H1 (cell line): ENCODE measurements at regions not wholly inside any gene's neighbourhood (a gene's known extent, or its start where the extent isn't known, plus 50 kb on each side); places are given as distances from the start of the nearest gene placed in this dataset.

ENCODE experiments used
- CTCF ChIA-PET: fragments of 300-600 bp; sonication (Branson Sonifier 250); formaldehyde crosslinking; loops from one replicate; lab custom pipeline; 2021; ENCODE audit not compliant: partially characterized antibody; lab: Charles Lee
- POLR2A ChIA-PET: fragments of 300-600 bp; sonication (Branson Sonifier 250); formaldehyde crosslinking; loops from one replicate; lab custom pipeline; 2021; ENCODE audit warnings: inconsistent platforms; ENCODE audit not compliant: partially characterized antibody; lab: Charles Lee
- DNase-seq, 2 experiments: peaks; one replicate each; pipeline versions ENCODE4 v3.0.0 to v3.0.0-alpha.2; 2010 to 2022; ENCODE audit warnings: low spot score in 2 of 2, low read depth in 1 of 2, mixed read lengths in 1 of 2
- FAIRE-seq: peaks from 2 replicates; lab custom pipeline; 2011; peaks lifted over from hg19 to GRCh38; lab: Jason Lieb, UNC
- H2AFZ ChIP-seq: 2 replicates; pipeline ENCODE4 v1.8.1; 2012; ENCODE audit warnings: low read length, inconsistent platforms
- H2AK5ac ChIP-seq: 2 replicates; pipeline ENCODE4 v1.6.1; 2013; ENCODE audit warnings: low read depth, low read length
- H2BK120ac ChIP-seq: replicated peaks from 2 replicates; pipeline ENCODE3; 2013; ENCODE audit warnings: low read depth, low read length, inconsistent platforms
- H2BK12ac ChIP-seq: 2 replicates; pipeline ENCODE4 v1.6.1; 2013; ENCODE audit warnings: low read depth, low read length
- H2BK15ac ChIP-seq: 2 replicates; pipeline ENCODE4 v1.6.1; 2013; ENCODE audit warnings: low read length
- H2BK20ac ChIP-seq: 2 replicates; pipeline ENCODE4 v1.6.1; 2013; ENCODE audit warnings: low read length
- H2BK5ac ChIP-seq: 2 replicates; pipeline ENCODE4 v1.6.1; 2013; ENCODE audit warnings: low read depth, low read length
- H3K14ac ChIP-seq: 2 replicates; pipeline ENCODE4 v1.6.1; 2013; ENCODE audit warnings: inconsistent platforms; ENCODE audit not compliant: insufficient read length
- H3K18ac ChIP-seq: 2 replicates; pipeline ENCODE4 v1.6.1; 2013; ENCODE audit warnings: low read length; ENCODE audit errors: extremely low read depth
- H3K23ac ChIP-seq: 2 replicates; pipeline ENCODE4 v1.6.1; 2013; ENCODE audit warnings: inconsistent platforms; ENCODE audit not compliant: insufficient read length
- H3K23me2 ChIP-seq: 2 replicates; pipeline ENCODE4 v1.6.1; 2013; ENCODE audit warnings: low read depth, low read length
- H3K27ac ChIP-seq: 2 replicates; pipeline ENCODE4 v1.6.1; 2011; ENCODE audit warnings: low read depth, low read length, inconsistent platforms
- H3K27me3 ChIP-seq, 4 experiments: replicated peaks in 1 of 4; 1 replicate in 1 of 4; 2 replicates in 3 of 4; pipeline versions ENCODE4 v1.6.1 to v1.8.1; 2011 to 2013; ENCODE audit warnings: low read length in 3 of 4, mild to moderate bottlenecking in 3 of 4, inconsistent platforms in 2 of 4, mixed read lengths in 2 of 4, moderate library complexity in 1 of 4; ENCODE audit not compliant: control insufficient read depth in 3 of 4, insufficient read depth in 3 of 4; ENCODE audit errors: extremely low read depth in 1 of 4
- H3K36me3 ChIP-seq, 4 experiments: 2 replicates each; pipeline versions ENCODE4 v1.6.1 to v1.8.1; 2011 to 2013; ENCODE audit warnings: mild to moderate bottlenecking in 4 of 4, low read length in 3 of 4, moderate library complexity in 2 of 4, control low read depth in 1 of 4, inconsistent platforms in 1 of 4; ENCODE audit not compliant: insufficient read depth in 4 of 4, control insufficient read depth in 2 of 4
- H3K4ac ChIP-seq: replicated peaks from 2 replicates; pipeline ENCODE3; 2013; ENCODE audit warnings: low read length, low read depth, mixed read lengths, inconsistent platforms; ENCODE audit not compliant: insufficient read length
- H3K4me1 ChIP-seq, 4 experiments: replicated peaks in 1 of 4; 1 replicate in 1 of 4; 2 replicates in 3 of 4; pipeline versions ENCODE4 v1.6.1 to v1.8.1; 2011 to 2013; ENCODE audit warnings: low read length in 3 of 4, inconsistent platforms in 2 of 4, mixed read lengths in 1 of 4; ENCODE audit not compliant: insufficient read depth in 4 of 4, control insufficient read depth in 3 of 4
- H3K4me2 ChIP-seq, 2 experiments: 2 replicates each; pipeline versions ENCODE4 v1.6.1 to v1.8.1; 2011 to 2013; ENCODE audit warnings: low read depth in 2 of 2, low read length in 2 of 2, control low read depth in 1 of 2, inconsistent platforms in 1 of 2, mild to moderate bottlenecking in 1 of 2; ENCODE audit not compliant: insufficient read depth in 1 of 2
- H3K4me3 ChIP-seq, 4 experiments: fragments of 200-600, 300-600 bp in 1 of 4; sonication (generic), shearing (Covaris generic), sonication (Bioruptor Twin) in 1 of 4; 2 replicates each; pipeline versions ENCODE4 v1.5.1 to v1.8.1; 2011 to 2016; ENCODE audit warnings: low read length in 4 of 4, low read depth in 3 of 4, control low read depth in 2 of 4, inconsistent platforms in 2 of 4, mild to moderate bottlenecking in 2 of 4, mixed read lengths in 1 of 4, moderate library complexity in 1 of 4; ENCODE audit not compliant: insufficient read depth in 2 of 4; ENCODE audit errors: extremely low read depth in 1 of 4
- H3K56ac ChIP-seq: replicated peaks from 2 replicates; pipeline ENCODE3; 2013; ENCODE audit warnings: low read depth, mild to moderate bottlenecking, mixed read lengths, low read length, inconsistent platforms; ENCODE audit not compliant: insufficient read length
- H3K79me1 ChIP-seq: 2 replicates; pipeline ENCODE4 v1.6.1; 2013; ENCODE audit warnings: low read depth, low read length, control low read depth
- H3K79me2 ChIP-seq, 2 experiments: 2 replicates each; pipeline versions ENCODE4 v1.6.1 to v1.8.1; 2012 to 2013; ENCODE audit warnings: low read length in 2 of 2, mild to moderate bottlenecking in 2 of 2, inconsistent platforms in 1 of 2; ENCODE audit not compliant: insufficient read depth in 2 of 2, control insufficient read depth in 1 of 2
- H3K9ac ChIP-seq, 4 experiments: replicated peaks in 1 of 4; 1 replicate in 1 of 4; 2 replicates in 3 of 4; pipeline versions ENCODE4 v1.6.1 to v1.8.1; 2011 to 2013; ENCODE audit warnings: low read depth in 3 of 4, low read length in 3 of 4, control low read depth in 2 of 4, mild to moderate bottlenecking in 2 of 4, moderate library complexity in 2 of 4, inconsistent platforms in 1 of 4; ENCODE audit errors: extremely low read depth in 1 of 4
- H3K9me3 ChIP-seq, 2 experiments: 2 replicates each; pipeline versions ENCODE4 v1.6.1 to v1.8.1; 2012 to 2013; ENCODE audit warnings: mild to moderate bottlenecking in 2 of 2, moderate library complexity in 2 of 2, control low read depth in 1 of 2, inconsistent platforms in 1 of 2, low read depth in 1 of 2, low read length in 1 of 2, mixed read lengths in 1 of 2; ENCODE audit not compliant: insufficient read depth in 2 of 2
- H4K20me1 ChIP-seq, 2 experiments: replicated peaks in 1 of 2; 2 replicates each; pipeline versions ENCODE3 to v1.8.1; 2011 to 2013; ENCODE audit warnings: inconsistent platforms in 2 of 2, low read length in 2 of 2, mild to moderate bottlenecking in 1 of 2; ENCODE audit not compliant: insufficient read depth in 2 of 2, control insufficient read depth in 1 of 2
- H4K5ac ChIP-seq: 2 replicates; pipeline ENCODE4 v1.6.1; 2013; ENCODE audit warnings: low read length, low read depth, mixed read lengths, inconsistent platforms; ENCODE audit not compliant: insufficient read length
- H4K8ac ChIP-seq: 2 replicates; pipeline ENCODE4 v1.8.0; 2013; ENCODE audit warnings: mild to moderate bottlenecking, moderate library complexity, low read length, inconsistent platforms; ENCODE audit not compliant: insufficient read depth; ENCODE audit errors: extremely low read depth
- H4K91ac ChIP-seq: replicated peaks from 2 replicates; pipeline ENCODE3; 2013; ENCODE audit warnings: low read length, mixed read lengths, inconsistent platforms; ENCODE audit not compliant: insufficient read length
- SIN3A ChIP-seq, 2 experiments: IDR thresholded peaks in 1 of 2; conservative IDR thresholded peaks in 1 of 2; 2 replicates each; pipeline ENCODE4 v1.6.1; 2011 to 2012; ENCODE audit warnings: low read length in 2 of 2, improper control_type of control experiment in 1 of 2, low read depth in 1 of 2, mild to moderate bottlenecking in 1 of 2
- SP1 ChIP-seq: IDR thresholded peaks from 2 replicates; pipeline ENCODE4 v1.6.1; 2011; ENCODE audit warnings: low read depth, low read length
- WGBS, 2 experiments: shearing (Covaris generic) in 1 of 2; methylation state at CpG; one replicate each; pipeline versions ENCODE4 v1.1.6 to v1.1.7; 2013 to 2015; ENCODE audit warnings: low lambda C conversion rate in 2 of 2, mixed read lengths in 2 of 2, inconsistent platforms in 1 of 2, low coverage in 1 of 2, missing lambda C conversion rate in 1 of 2; ENCODE audit not compliant: insufficient replicate concordance in 2 of 2, insufficient coverage in 1 of 2, insufficient read length in 1 of 2; ENCODE audit errors: extremely low coverage in 1 of 2, missing lambda C conversion rate in 1 of 2; 5-methylcytosine and 5-hydroxymethylcytosine counted together

- Histone ChIP-seq H3K4me1 (peaks cover 13 to 24% (median 19%) of the 10 kb centered on the region in 4 experiments; a peak in 6 of 7 replicates), H3K9me3 (peaks cover 5 to 6% of the 10 kb centered on the region in 2 experiments; a peak in 3 of 4 replicates), H3K4ac (no peak overlapping the region), H3K27ac (peak overlapping the region; percentile 62; the same call in 1 of the 2 replicates), H3K79me1 (no peaks in the 10 kb centered on the region), H3K4me2 (peak overlapping the region; percentile 17 to 64), H3K27me3 (no peaks in the 10 kb centered on the region), H3K18ac (no peak overlapping the region), H4K91ac (no peak overlapping the region), H4K5ac (peak overlapping the region; percentile 7), H2BK12ac (peak overlapping the region; percentile 5; the same call in 1 of the 2 replicates), H3K79me2 (no peaks in the 10 kb centered on the region), H2AK5ac (no peak overlapping the region), H3K23me2 (no peaks in the 10 kb centered on the region), H3K36me3 (peaks cover 0 to 10% (median 4%) of the 10 kb centered on the region in 4 experiments; a peak in 4 of 8 replicates), H2BK5ac (peak overlapping the region; percentile 73; the same call in 1 of the 2 replicates), H3K4me3 (peak overlapping the region in 1 of 4 experiments; percentile 34; a peak in 2 of 8 replicates), H4K8ac (no peak overlapping the region), H3K56ac (no peak overlapping the region), H3K14ac (no peak overlapping the region), H2AFZ (no peak overlapping the region), H3K9ac (no peak overlapping the region; a peak in 1 of 7 replicates), H3K23ac (no peak overlapping the region), H2BK120ac (no peak overlapping the region), H2BK20ac (peak overlapping the region; percentile 64; the same call in 1 of the 2 replicates), H2BK15ac (no peak overlapping the region), H4K20me1 (no peaks in the 10 kb centered on the region)
- WGBS, 2 experiments, result 37% methylated on average over 4 of the region's 4 CpGs; no CpG with 5 or more reads in 1 of the 2 experiments
- POLR2A ChIA-PET, result interaction anchor here (0.6 to 1.3 kb wide), 4 partner anchors 11 to 235 kb away, joined by 3 to 4 read pairs (median 4); no protein-coding TSS in a partner anchor
- CTCF ChIA-PET, result interaction anchor here (0.6 to 2.2 kb wide), 8 partner anchors 11 to 244 kb away, joined by 3 to 5 read pairs (median 3); no protein-coding TSS in a partner anchor
- DNase-seq (peak in 1 of 2 experiments; percentile 29), FAIRE-seq (peak; percentile 88)
- TF ChIP-seq SP1, result peak; percentile 93
- peak; percentile 35 to 55; a peak in 1 of 4 replicates for TF ChIP-seq SIN3A (conservative IDR thresholded peaks at IDR 0.05 in 1 of 2, IDR thresholded peaks at IDR 0.05 in 1 of 2; ENCODE audit: low read depth in 1 of 2, low read length in 2 of 2)
Measured at GRCh38 chr14:71647086-71647784, 285.0 kb upstream of the RGS6 start.
